ENCODE measurements at regions not wholly inside any gene's neighbourhood (a gene's known extent, or its start where the extent isn't known, plus 50 kb on each side); places are given as distances from the start of the nearest gene placed in this dataset.

- H3K4me3 ChIP-seq (ENCODE audit: low read depth, low read length): no peak overlapping the region
- no peaks in the 10 kb centered on the region for H3K36me3 ChIP-seq (ENCODE audit: control insufficient read depth, insufficient read depth, low read length)
- H3K4me1 ChIP-seq (ENCODE audit: control insufficient read depth, insufficient read depth, low read length): peaks cover 4% of the 10 kb centered on the region
- no peaks in the 10 kb centered on the region for H3K27me3 ChIP-seq (ENCODE audit: control insufficient read depth, insufficient read depth, low read length)
- no peak overlapping the region for H3K9ac ChIP-seq (ENCODE audit: low read depth, low read length)
- no peaks in the 10 kb centered on the region for H3K9me3 ChIP-seq (ENCODE audit: control insufficient read depth, insufficient read depth, low read length)
Observed at GRCh38 chr11:28763876-28764275, 655.7 kb downstream of the METTL15 start.

GRCh38 chr11:28763151-28763550 is 655.0 kb downstream of the METTL15 start:
- Histone ChIP-seq H3K4me3 (ENCODE audit: low read depth, low read length) (no peak overlapping the region), H3K9me3 (ENCODE audit: control insufficient read depth, insufficient read depth, low read length) (no peaks in the 10 kb centered on the region), H3K27me3 (ENCODE audit: control insufficient read depth, insufficient read depth, low read length) (no peaks in the 10 kb centered on the region), H3K9ac (ENCODE audit: low read depth, low read length) (no peak overlapping the region), H3K36me3 (ENCODE audit: control insufficient read depth, insufficient read depth, low read length) (no peaks in the 10 kb centered on the region), H3K4me1 (ENCODE audit: control insufficient read depth, insufficient read depth, low read length) (peaks cover 4% of the 10 kb centered on the region)

- no peak overlapping the region for H3K9ac ChIP-seq (ENCODE audit: low read depth, low read length)
- H3K4me1 ChIP-seq (ENCODE audit: control insufficient read depth, insufficient read depth, low read length): peaks cover 4% of the 10 kb centered on the region
- H3K9me3 ChIP-seq (ENCODE audit: control insufficient read depth, insufficient read depth, low read length): no peaks in the 10 kb centered on the region
- H3K4me3 ChIP-seq (ENCODE audit: low read depth, low read length): no peak overlapping the region
- H3K27me3 ChIP-seq (ENCODE audit: control insufficient read depth, insufficient read depth, low read length): no peaks in the 10 kb centered on the region
- H3K36me3 ChIP-seq (ENCODE audit: control insufficient read depth, insufficient read depth, low read length): no peaks in the 10 kb centered on the region
Observed at GRCh38 chr11:28760676-28761390, 652.6 kb downstream of the METTL15 start.

- no peak overlapping the region for H3K4me3 ChIP-seq (ENCODE audit: low read depth, low read length)
- no peaks in the 10 kb centered on the region for H3K9me3 ChIP-seq (ENCODE audit: control insufficient read depth, insufficient read depth, low read length)
- H3K27me3 ChIP-seq (ENCODE audit: control insufficient read depth, insufficient read depth, low read length): no peaks in the 10 kb centered on the region
- H3K9ac ChIP-seq (ENCODE audit: low read depth, low read length): no peak overlapping the region
- peaks cover 4% of the 10 kb centered on the region for H3K4me1 ChIP-seq (ENCODE audit: control insufficient read depth, insufficient read depth, low read length)
- no peaks in the 10 kb centered on the region for H3K36me3 ChIP-seq (ENCODE audit: control insufficient read depth, insufficient read depth, low read length)
Observed at GRCh38 chr11:28759311-28759710, 651.1 kb downstream of the METTL15 start.

- H3K4me1 ChIP-seq (ENCODE audit: control insufficient read depth, insufficient read depth, low read length): peaks cover 4% of the 10 kb centered on the region
- H3K9ac ChIP-seq (ENCODE audit: low read depth, low read length): no peak overlapping the region
- H3K36me3 ChIP-seq (ENCODE audit: control insufficient read depth, insufficient read depth, low read length): no peaks in the 10 kb centered on the region
- H3K9me3 ChIP-seq (ENCODE audit: control insufficient read depth, insufficient read depth, low read length): no peaks in the 10 kb centered on the region
- H3K4me3 ChIP-seq (ENCODE audit: low read depth, low read length): no peak overlapping the region
- H3K27me3 ChIP-seq (ENCODE audit: control insufficient read depth, insufficient read depth, low read length): no peaks in the 10 kb centered on the region
Observed at GRCh38 chr11:28757725-28758515, 649.7 kb downstream of the METTL15 start.

GRCh38 chr11:28756977-28757376 is 648.8 kb downstream of the METTL15 start:
- no peak overlapping the region for H3K9ac ChIP-seq (ENCODE audit: low read depth, low read length)

GRCh38 chr11:28743061-28743550 is 634.9 kb downstream of the METTL15 start:
- Histone ChIP-seq H3K4me1 (ENCODE audit: control insufficient read depth, insufficient read depth, low read length) (no peaks in the 10 kb centered on the region), H3K4me3 (ENCODE audit: low read depth, low read length) (no peak overlapping the region), H3K9me3 (ENCODE audit: control insufficient read depth, insufficient read depth, low read length) (no peaks in the 10 kb centered on the region), H3K36me3 (ENCODE audit: control insufficient read depth, insufficient read depth, low read length) (no peaks in the 10 kb centered on the region), H3K9ac (ENCODE audit: low read depth, low read length) (no peak overlapping the region), H3K27me3 (ENCODE audit: control insufficient read depth, insufficient read depth, low read length) (no peaks in the 10 kb centered on the region)

More at GRCh38 chr11:28756977-28757376, 648.8 kb downstream of the METTL15 start:
- Histone ChIP-seq H3K36me3 (ENCODE audit: control insufficient read depth, insufficient read depth, low read length) (no peaks in the 10 kb centered on the region), H3K27me3 (ENCODE audit: control insufficient read depth, insufficient read depth, low read length) (no peaks in the 10 kb centered on the region), H3K9me3 (ENCODE audit: control insufficient read depth, insufficient read depth, low read length) (no peaks in the 10 kb centered on the region), H3K4me3 (ENCODE audit: low read depth, low read length) (no peak overlapping the region), H3K4me1 (ENCODE audit: control insufficient read depth, insufficient read depth, low read length) (peaks cover 4% of the 10 kb centered on the region)

GRCh38 chr11:28739489-28740280 is 631.5 kb downstream of the METTL15 start:
- H3K36me3 ChIP-seq (ENCODE audit: control insufficient read depth, insufficient read depth, low read length): no peaks in the 10 kb centered on the region
- no peak overlapping the region for H3K4me3 ChIP-seq (ENCODE audit: low read depth, low read length)
- H3K9ac ChIP-seq (ENCODE audit: low read depth, low read length): no peak overlapping the region
- peaks cover 4% of the 10 kb centered on the region for H3K4me1 ChIP-seq (ENCODE audit: control insufficient read depth, insufficient read depth, low read length)
- H3K27me3 ChIP-seq (ENCODE audit: control insufficient read depth, insufficient read depth, low read length): no peaks in the 10 kb centered on the region
- H3K9me3 ChIP-seq (ENCODE audit: control insufficient read depth, insufficient read depth, low read length): no peaks in the 10 kb centered on the region

GRCh38 chr11:28738549-28738948 is 630.4 kb downstream of the METTL15 start:
- no peaks in the 10 kb centered on the region for H3K9me3 ChIP-seq (ENCODE audit: control insufficient read depth, insufficient read depth, low read length)
- no peaks in the 10 kb centered on the region for H3K27me3 ChIP-seq (ENCODE audit: control insufficient read depth, insufficient read depth, low read length)
- no peak overlapping the region for H3K4me3 ChIP-seq (ENCODE audit: low read depth, low read length)
- no peak overlapping the region for H3K9ac ChIP-seq (ENCODE audit: low read depth, low read length)
- H3K4me1 ChIP-seq (ENCODE audit: control insufficient read depth, insufficient read depth, low read length): peaks cover 4% of the 10 kb centered on the region
- H3K36me3 ChIP-seq (ENCODE audit: control insufficient read depth, insufficient read depth, low read length): no peaks in the 10 kb centered on the region

GRCh38 chr11:28736256-28736655 is 628.1 kb downstream of the METTL15 start:
- no peaks in the 10 kb centered on the region for H3K36me3 ChIP-seq (ENCODE audit: control insufficient read depth, insufficient read depth, low read length)
- no peaks in the 10 kb centered on the region for H3K9me3 ChIP-seq (ENCODE audit: control insufficient read depth, insufficient read depth, low read length)
- H3K4me1 ChIP-seq (ENCODE audit: control insufficient read depth, insufficient read depth, low read length): peaks cover 6% of the 10 kb centered on the region
- no peaks in the 10 kb centered on the region for H3K27me3 ChIP-seq (ENCODE audit: control insufficient read depth, insufficient read depth, low read length)
- no peak overlapping the region for H3K9ac ChIP-seq (ENCODE audit: low read depth, low read length)
- H3K4me3 ChIP-seq (ENCODE audit: low read depth, low read length): no peak overlapping the region

GRCh38 chr11:28735511-28735910 is 627.3 kb downstream of the METTL15 start:
- H3K36me3 ChIP-seq (ENCODE audit: control insufficient read depth, insufficient read depth, low read length): no peaks in the 10 kb centered on the region
- H3K4me3 ChIP-seq (ENCODE audit: low read depth, low read length): no peak overlapping the region
- peaks cover 6% of the 10 kb centered on the region for H3K4me1 ChIP-seq (ENCODE audit: control insufficient read depth, insufficient read depth, low read length)
- H3K9me3 ChIP-seq (ENCODE audit: control insufficient read depth, insufficient read depth, low read length): no peaks in the 10 kb centered on the region
- H3K9ac ChIP-seq (ENCODE audit: low read depth, low read length): no peak overlapping the region
- H3K27me3 ChIP-seq (ENCODE audit: control insufficient read depth, insufficient read depth, low read length): no peaks in the 10 kb centered on the region

All from iPS-15b (cell line).